ENCODE measurements at regions not wholly inside any gene's neighbourhood (a gene's known extent, or its start where the extent isn't known, plus 50 kb on each side); places are given as distances from the start of the nearest gene placed in this dataset.

- TF ChIP-seq CTCF (IDR thresholded peaks at IDR 0.05; ENCODE audit: low read length) (no peak), EZH2 (IDR thresholded peaks at IDR 0.05; ENCODE audit: borderline replicate concordance, low read length) (no peak)
These were observed 250.6 kb upstream of the NR2F2 start for GRCh38 chr15:96079882-96080281.
